Natural killer cell (primary cell): ENCODE measurements at regions not wholly inside any gene's neighbourhood (a gene's known extent, or its start where the extent isn't known, plus 50 kb on each side); places are given as distances from the start of the nearest gene placed in this dataset.

Source experiments
- ATAC-seq, 3 donors: fragments of 150-1000 bp in 2 of 3; fragments of 200-7000 bp in 1 of 3; cut with Tn5 transposase; 1 replicate in 1 of 3; 2 replicates in 2 of 3; pipeline ENCODE4 v1.10.0; 2021; ENCODE audit warnings: mild to moderate bottlenecking in 2 of 3, moderate library complexity in 2 of 3
- DNase-seq, 2 donors: peaks; one replicate each; pipeline versions ENCODE4 v3.0.0 to v3.0.0-alpha.2; 2013 to 2021; ENCODE audit warnings: mixed read lengths in 1 of 2
- H3K27ac ChIP-seq: one replicate; pipeline ENCODE4 v1.5.1; 2013; ENCODE audit warnings: mild to moderate bottlenecking, low read length
- H3K27me3 ChIP-seq: one replicate; pipeline ENCODE4 v1.6.1; 2013; ENCODE audit warnings: low read length; ENCODE audit not compliant: control insufficient read depth, insufficient read depth
- H3K36me3 ChIP-seq: one replicate; pipeline ENCODE4 v1.6.1; 2013; ENCODE audit warnings: low read length; ENCODE audit not compliant: control insufficient read depth, insufficient read depth
- H3K4me1 ChIP-seq: one replicate; pipeline ENCODE4 v1.6.1; 2013; ENCODE audit warnings: low read length; ENCODE audit not compliant: control insufficient read depth, insufficient read depth
- H3K4me3 ChIP-seq: one replicate; pipeline ENCODE4 v1.5.1; 2013; ENCODE audit warnings: low read length
- H3K9me3 ChIP-seq: one replicate; pipeline ENCODE4 v1.6.1; 2013; ENCODE audit warnings: low read length; ENCODE audit not compliant: control insufficient read depth, insufficient read depth
- H3K27ac Mint-ChIP-seq, 2 donors: one replicate each; pipeline ENCODE4 v1.8.0; 2022; ENCODE audit warnings: mild to moderate bottlenecking in 2 of 2, mixed read lengths in 2 of 2, moderate library complexity in 1 of 2
- H3K27me3 Mint-ChIP-seq, 2 donors: one replicate each; pipeline ENCODE4 v1.8.0; 2022; ENCODE audit warnings: low read depth in 2 of 2, mixed read lengths in 2 of 2
- H3K36me3 Mint-ChIP-seq: one replicate; pipeline ENCODE4 v1.8.0; 2022; ENCODE audit warnings: mixed read lengths
- H3K4me1 Mint-ChIP-seq, 2 donors: one replicate each; pipeline ENCODE4 v1.8.0; 2022; ENCODE audit warnings: mixed read lengths in 2 of 2
- H3K4me3 Mint-ChIP-seq: one replicate; pipeline ENCODE4 v1.8.0; 2022; ENCODE audit warnings: mild to moderate bottlenecking, moderate library complexity, mixed read lengths
- H3K9me3 Mint-ChIP-seq, 2 donors: one replicate each; pipeline ENCODE4 v1.8.0; 2022; ENCODE audit warnings: mixed read lengths in 2 of 2
- WGBS: methylation state at CpG from one replicate; pipeline ENCODE4 v1.1.7; 2013; ENCODE audit warnings: missing lambda C conversion rate; ENCODE audit not compliant: insufficient coverage; 5-methylcytosine and 5-hydroxymethylcytosine counted together
- intact Hi-C: fragments of 100-400 bp; cut with micrococcal nuclease; formaldehyde crosslinking; loops from one replicate; pipeline ENCODE4 v1.14.2; 2022
- TF ChIP-seq, protein P1 (sequence below): fragments of 200-600 bp; IDR thresholded peaks from one replicate; pipeline ENCODE4 v1.8.0; 2022; ENCODE audit warnings: antibody characterized with exemption

DNA sequence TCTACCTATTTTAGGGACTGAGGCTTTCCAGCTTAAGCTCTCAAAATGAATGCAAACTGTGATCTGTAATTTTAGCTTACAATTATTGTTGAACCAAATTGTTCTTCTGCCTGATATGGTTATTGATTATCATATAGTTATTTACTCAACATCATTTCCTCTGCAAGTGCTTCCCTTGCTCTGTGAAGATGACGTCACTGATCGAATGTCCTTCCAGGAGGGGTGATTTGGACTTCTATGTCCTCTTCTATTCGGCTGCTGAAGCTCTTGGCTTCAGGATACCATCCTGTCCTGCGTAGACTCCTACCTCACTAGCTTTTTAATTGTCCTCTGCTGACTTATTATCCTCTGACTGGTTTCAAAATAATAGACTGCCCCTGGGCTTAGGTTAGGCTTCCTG, 137.4 kb upstream of the LARGE1 start:
- 65% methylated on average over 4 of the region's 4 CpGs for WGBS
- H3K4me3 ChIP-seq, result no peak overlapping the region
- no peaks in the 10 kb centered on the region for H3K36me3 ChIP-seq
- Mint-ChIP-seq H3K9me3 (peaks cover 10 to 17% of the 10 kb centered on the region in 2 donors), H3K27ac (no peak overlapping the region), H3K4me3 (no peak overlapping the region), H3K27me3 (peaks cover 0 to 2% of the 10 kb centered on the region in 2 donors), H3K4me1 (no peaks in the 10 kb centered on the region), H3K36me3 (no peaks in the 10 kb centered on the region)
- H3K27me3 ChIP-seq, result no peaks in the 10 kb centered on the region
- TF ChIP-seq, protein P1, sequence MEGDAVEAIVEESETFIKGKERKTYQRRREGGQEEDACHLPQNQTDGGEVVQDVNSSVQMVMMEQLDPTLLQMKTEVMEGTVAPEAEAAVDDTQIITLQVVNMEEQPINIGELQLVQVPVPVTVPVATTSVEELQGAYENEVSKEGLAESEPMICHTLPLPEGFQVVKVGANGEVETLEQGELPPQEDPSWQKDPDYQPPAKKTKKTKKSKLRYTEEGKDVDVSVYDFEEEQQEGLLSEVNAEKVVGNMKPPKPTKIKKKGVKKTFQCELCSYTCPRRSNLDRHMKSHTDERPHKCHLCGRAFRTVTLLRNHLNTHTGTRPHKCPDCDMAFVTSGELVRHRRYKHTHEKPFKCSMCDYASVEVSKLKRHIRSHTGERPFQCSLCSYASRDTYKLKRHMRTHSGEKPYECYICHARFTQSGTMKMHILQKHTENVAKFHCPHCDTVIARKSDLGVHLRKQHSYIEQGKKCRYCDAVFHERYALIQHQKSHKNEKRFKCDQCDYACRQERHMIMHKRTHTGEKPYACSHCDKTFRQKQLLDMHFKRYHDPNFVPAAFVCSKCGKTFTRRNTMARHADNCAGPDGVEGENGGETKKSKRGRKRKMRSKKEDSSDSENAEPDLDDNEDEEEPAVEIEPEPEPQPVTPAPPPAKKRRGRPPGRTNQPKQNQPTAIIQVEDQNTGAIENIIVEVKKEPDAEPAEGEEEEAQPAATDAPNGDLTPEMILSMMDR, result no peak
- H3K9me3 ChIP-seq, result no peaks in the 10 kb centered on the region
- H3K27ac ChIP-seq, result no peak overlapping the region
- no peaks in the 10 kb centered on the region for H3K4me1 ChIP-seq
- ATAC-seq (no peak), DNase-seq (no peak)
- intact Hi-C loops, result no loop called here

DNA sequence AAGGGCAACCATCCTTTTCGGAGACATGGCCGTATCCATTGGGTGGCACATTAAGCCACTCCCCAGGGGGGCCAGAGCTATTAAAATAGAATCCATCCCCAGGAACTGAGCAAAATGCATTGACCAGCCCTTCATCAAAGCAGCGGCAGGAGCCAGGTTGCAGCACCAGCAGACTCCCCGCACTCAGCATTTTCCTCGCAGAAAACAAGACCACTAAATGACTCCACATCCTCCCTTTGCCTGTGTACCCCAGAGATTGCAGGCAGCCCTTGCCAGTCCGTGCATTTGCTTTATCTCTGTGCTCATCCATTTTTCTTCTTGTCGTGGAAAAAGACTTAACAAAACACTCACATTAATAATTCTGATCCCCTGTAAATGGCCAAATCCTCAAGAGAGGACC, 144.4 kb upstream of the LARGE1 start:
- Histone ChIP-seq H3K4me1 (no peaks in the 10 kb centered on the region), H3K27ac (no peak overlapping the region), H3K36me3 (no peaks in the 10 kb centered on the region), H3K4me3 (no peak overlapping the region), H3K27me3 (no peaks in the 10 kb centered on the region), H3K9me3 (no peaks in the 10 kb centered on the region)
- Mint-ChIP-seq H3K9me3 (peaks cover 7 to 8% of the 10 kb centered on the region in 2 donors), H3K27ac (no peak overlapping the region), H3K4me1 (no peaks in the 10 kb centered on the region), H3K27me3 (no peaks in the 10 kb centered on the region), H3K36me3 (no peaks in the 10 kb centered on the region), H3K4me3 (no peak overlapping the region)
- no peak for ATAC-seq
- DNase-seq, result no peak
- intact Hi-C loops, result no loop called here
- TF ChIP-seq, protein P1, result no peak
- WGBS, result 78% methylated on average over 7 of the region's 7 CpGs

DNA sequence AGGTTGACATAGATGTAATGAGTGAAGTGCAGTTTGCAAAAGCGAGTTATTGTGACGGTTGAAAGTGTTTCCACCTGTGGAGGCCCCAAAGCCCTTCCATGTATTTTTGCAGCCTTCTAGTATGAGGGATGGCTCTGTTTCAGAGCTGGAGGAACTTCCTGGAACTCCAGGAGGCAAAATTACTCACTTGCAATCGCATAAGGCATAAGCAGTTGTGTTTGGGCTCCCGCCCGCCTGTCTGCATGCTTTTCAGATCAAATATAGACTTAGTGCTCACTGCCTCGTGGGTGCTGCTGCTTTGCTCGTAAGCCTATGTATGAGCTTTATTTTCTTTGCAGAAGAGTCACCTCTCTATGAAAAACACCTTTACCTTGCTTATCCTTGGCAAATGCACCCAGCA, 146.8 kb upstream of the LARGE1 start:
- intact Hi-C loops, result no loop called here
- Mint-ChIP-seq H3K4me3 (no peak overlapping the region), H3K9me3 (peaks cover 5 to 8% of the 10 kb centered on the region in 2 donors), H3K27me3 (no peaks in the 10 kb centered on the region), H3K36me3 (no peaks in the 10 kb centered on the region), H3K4me1 (no peaks in the 10 kb centered on the region), H3K27ac (no peak overlapping the region)
- H3K4me3 ChIP-seq, result no peak overlapping the region
- H3K27ac ChIP-seq, result no peak overlapping the region
- no peak for ATAC-seq
- no peaks in the 10 kb centered on the region for H3K27me3 ChIP-seq
- H3K9me3 ChIP-seq, result no peaks in the 10 kb centered on the region
- no peak for DNase-seq
- no peaks in the 10 kb centered on the region for H3K4me1 ChIP-seq
- H3K36me3 ChIP-seq, result no peaks in the 10 kb centered on the region
- TF ChIP-seq, protein P1, result no peak
- WGBS, result 85% methylated on average over 7 of the region's 7 CpGs

DNA sequence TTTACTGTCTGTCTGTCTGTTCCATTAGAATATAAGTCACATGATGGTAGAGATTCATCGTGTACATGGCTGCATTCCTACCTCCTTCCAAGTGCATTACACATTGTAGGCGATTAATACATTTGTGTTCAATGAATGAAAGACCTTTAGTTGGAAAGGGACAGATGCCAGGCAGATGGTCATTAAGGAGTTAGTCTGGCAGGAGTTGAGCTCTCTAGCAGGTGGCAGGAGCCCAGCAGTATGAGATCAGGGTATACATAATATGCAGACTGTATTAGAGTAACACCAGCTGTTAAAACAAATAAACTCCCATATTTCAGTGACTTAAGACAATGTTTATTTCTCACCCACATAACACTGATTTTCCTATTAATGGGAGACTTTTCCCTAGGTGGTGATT, 147.7 kb upstream of the LARGE1 start:
- peaks cover 5 to 7% of the 10 kb centered on the region in 2 donors for H3K9me3 Mint-ChIP-seq
- no peak overlapping the region for H3K4me3 Mint-ChIP-seq
- WGBS, result no CpG with 5 or more reads among the region's 2 CpGs
- Histone ChIP-seq H3K27ac (no peak overlapping the region), H3K4me1 (no peaks in the 10 kb centered on the region), H3K4me3 (no peak overlapping the region), H3K9me3 (no peaks in the 10 kb centered on the region), H3K36me3 (no peaks in the 10 kb centered on the region), H3K27me3 (no peaks in the 10 kb centered on the region)
- DNase-seq (no peak), ATAC-seq (no peak)
- no peak overlapping the region for H3K27ac Mint-ChIP-seq
- intact Hi-C loops, result no loop called here
- no peaks in the 10 kb centered on the region for H3K4me1 Mint-ChIP-seq
- H3K27me3 Mint-ChIP-seq, result no peaks in the 10 kb centered on the region
- no peaks in the 10 kb centered on the region for H3K36me3 Mint-ChIP-seq
- TF ChIP-seq, protein P1, result no peak
